CD14-positive monocyte (primary cell): ENCODE measurements at regions not wholly inside any gene's neighbourhood (a gene's known extent, or its start where the extent isn't known, plus 50 kb on each side); places are given as distances from the start of the nearest gene placed in this dataset.

ENCODE experiments used
- DNase-seq, 3 donors: peaks; one replicate each; pipeline ENCODE4 v3.0.0-alpha.2; 2011 to 2022
- H2AFZ ChIP-seq: 2 replicates; pipeline ENCODE4 v1.6.0; 2012; ENCODE audit warnings: mild to moderate bottlenecking, low read depth, low read length, inconsistent platforms; ENCODE audit not compliant: insufficient read depth, poor library complexity, severe bottlenecking
- H3K27ac ChIP-seq, 2 donors: 1 replicate in 1 of 2; 2 replicates in 1 of 2; pipeline ENCODE4 v1.5.1; 2012 to 2013; ENCODE audit warnings: low read length in 2 of 2, control low read depth in 1 of 2, inconsistent platforms in 1 of 2, low read depth in 1 of 2, mild to moderate bottlenecking in 1 of 2
- H3K27me3 ChIP-seq, 2 donors: one replicate each; pipeline versions ENCODE4 v1.6.0 to v1.6.1; 2011 to 2013; ENCODE audit warnings: low read length in 2 of 2; ENCODE audit not compliant: control insufficient read depth in 2 of 2, insufficient read depth in 2 of 2
- H3K36me3 ChIP-seq, 2 donors: replicated peaks in 1 of 2; 1 replicate in 1 of 2; 2 replicates in 1 of 2; pipeline versions ENCODE4 v1.5.1 to v1.6.1; 2012 to 2013; ENCODE audit warnings: low read length in 2 of 2, control low read depth in 1 of 2, inconsistent platforms in 1 of 2, mild to moderate bottlenecking in 1 of 2; ENCODE audit not compliant: insufficient read depth in 2 of 2, control insufficient read depth in 1 of 2
- H3K4me1 ChIP-seq, 2 donors: 1 replicate in 1 of 2; 2 replicates in 1 of 2; pipeline versions ENCODE4 v1.5.1 to v1.6.1; 2012 to 2013; ENCODE audit warnings: low read length in 2 of 2, control low read depth in 1 of 2, inconsistent platforms in 1 of 2, mild to moderate bottlenecking in 1 of 2, moderate library complexity in 1 of 2; ENCODE audit not compliant: insufficient read depth in 2 of 2, control insufficient read depth in 1 of 2
- H3K4me2 ChIP-seq: replicated peaks from 2 replicates; pipeline ENCODE3; 2012; ENCODE audit warnings: low read length, moderate library complexity, mild to moderate bottlenecking; ENCODE audit not compliant: poor library complexity, severe bottlenecking; ENCODE audit errors: extremely low read depth
- H3K4me3 ChIP-seq, 3 experiments: fragments of 200-600 bp in 1 of 3; sonication (generic) in 1 of 3; replicated peaks in 1 of 3; 1 replicate in 2 of 3; 2 replicates in 1 of 3; pipeline ENCODE4 v1.5.1; 2011 to 2013; ENCODE audit warnings: low read length in 3 of 3, mild to moderate bottlenecking in 3 of 3, control low read depth in 2 of 3, low read depth in 2 of 3, inconsistent platforms in 1 of 3, moderate library complexity in 1 of 3
- H3K79me2 ChIP-seq: 2 replicates; pipeline ENCODE4 v1.6.0; 2012; ENCODE audit warnings: mild to moderate bottlenecking, control low read depth, inconsistent platforms, low read length, moderate library complexity; ENCODE audit not compliant: insufficient read depth
- H3K9ac ChIP-seq: 2 replicates; pipeline ENCODE4 v1.6.0; 2017; ENCODE audit warnings: low read length, mild to moderate bottlenecking; ENCODE audit not compliant: insufficient read depth, poor library complexity, severe bottlenecking
- H3K9me3 ChIP-seq, 2 donors: replicated peaks in 1 of 2; 1 replicate in 1 of 2; 2 replicates in 1 of 2; pipeline versions ENCODE4 v1.5.1 to v1.6.1; 2012 to 2013; ENCODE audit warnings: low read length in 2 of 2, control low read depth in 1 of 2; ENCODE audit not compliant: control insufficient read depth in 1 of 2, insufficient read depth in 1 of 2
- H4K20me1 ChIP-seq: 2 replicates; pipeline ENCODE4 v1.6.0; 2012; ENCODE audit warnings: mild to moderate bottlenecking, low read length, control low read depth, moderate library complexity; ENCODE audit not compliant: insufficient read depth
- H3K27ac Mint-ChIP-seq, 7 donors: one replicate each; pipeline ENCODE4 v1.8.0; 2020; ENCODE audit warnings: mild to moderate bottlenecking in 7 of 7, mixed read lengths in 7 of 7, moderate library complexity in 6 of 7, inconsistent platforms in 2 of 7
- H3K27me3 Mint-ChIP-seq, 3 donors: one replicate each; pipeline ENCODE4 v1.8.0; 2021 to 2022; ENCODE audit warnings: low read depth in 3 of 3, mild to moderate bottlenecking in 3 of 3, mixed read lengths in 3 of 3, moderate library complexity in 3 of 3, inconsistent platforms in 1 of 3
- H3K36me3 Mint-ChIP-seq, 2 donors: one replicate each; pipeline ENCODE4 v1.8.0; 2020; ENCODE audit warnings: mixed read lengths in 2 of 2, inconsistent platforms in 1 of 2, mild to moderate bottlenecking in 1 of 2
- H3K4me1 Mint-ChIP-seq: one replicate; pipeline ENCODE4 v1.8.0; 2020; ENCODE audit warnings: mild to moderate bottlenecking, mixed read lengths
- H3K4me3 Mint-ChIP-seq, 2 donors: one replicate each; pipeline ENCODE4 v1.8.0; 2020; ENCODE audit warnings: mild to moderate bottlenecking in 2 of 2, mixed read lengths in 2 of 2, moderate library complexity in 1 of 2
- H3K9me3 Mint-ChIP-seq, 7 donors: one replicate each; pipeline ENCODE4 v1.8.0; 2020 to 2022; ENCODE audit warnings: mixed read lengths in 7 of 7, mild to moderate bottlenecking in 6 of 7, moderate library complexity in 6 of 7, inconsistent platforms in 2 of 7
- WGBS: methylation state at CpG from one replicate; pipeline ENCODE4 v1.1.5; 2013; ENCODE audit warnings: missing lambda C conversion rate; ENCODE audit not compliant: insufficient coverage; 5-methylcytosine and 5-hydroxymethylcytosine counted together
- intact Hi-C, 2 donors: fragments of 100-400 bp; cut with micrococcal nuclease; formaldehyde crosslinking; loops; one replicate each; pipeline versions ENCODE4 v1.15.0 to v1.15.1; 2023
- TF ChIP-seq, protein P1 (sequence below): fragments of 200-600 bp; IDR thresholded peaks from one replicate; pipeline ENCODE4 v1.8.0; 2022; ENCODE audit warnings: antibody characterized with exemption, mild to moderate bottlenecking

DNA sequence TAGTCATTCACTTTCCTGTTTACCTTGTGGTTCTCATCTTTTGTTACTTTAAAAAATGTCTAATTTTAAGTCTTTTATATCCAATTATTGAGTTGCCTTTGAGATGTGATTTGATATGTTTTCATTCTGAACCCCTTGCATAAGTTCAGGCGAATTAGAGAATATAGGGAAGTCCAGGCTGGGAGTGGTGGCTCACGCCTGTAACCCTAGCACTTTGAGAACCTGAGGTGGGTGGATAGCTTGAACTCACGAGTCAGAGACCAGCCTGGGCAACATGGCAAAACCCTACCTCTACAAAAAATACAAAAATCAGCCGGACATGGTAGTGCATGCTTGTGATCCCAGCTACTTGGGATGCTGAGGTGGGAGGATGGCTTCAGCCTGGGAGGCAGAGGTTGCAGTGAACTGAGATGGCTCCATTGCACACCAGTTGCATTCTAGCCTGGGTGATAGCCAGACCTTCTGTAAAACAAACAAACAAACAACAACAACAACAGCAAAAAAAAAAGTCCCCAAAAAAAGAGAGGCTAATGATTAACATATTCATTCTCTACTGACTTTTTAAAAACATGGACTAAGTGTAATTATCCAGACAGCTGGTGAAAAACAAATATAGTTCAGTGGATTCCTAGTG is 451.1 kb upstream of the RGS6 start:
- no peaks in the 10 kb centered on the region for H3K27me3 ChIP-seq
- intact Hi-C loops = no loop called here
- peaks cover 0 to 9% of the 10 kb centered on the region in 2 donors for H3K36me3 ChIP-seq
- no peaks in the 10 kb centered on the region for H3K9me3 ChIP-seq
- no peak overlapping the region for H3K4me2 ChIP-seq
- WGBS = no CpG with 5 or more reads among the region's 4 CpGs
- H3K27ac Mint-ChIP-seq = peak overlapping the region in 5 of 7 donors; percentile 52 to 80 (median 75)
- peaks cover 20 to 36% of the 10 kb centered on the region in 2 donors for H3K36me3 Mint-ChIP-seq
- peaks cover 22 to 36% of the 10 kb centered on the region in 2 donors for H3K4me1 ChIP-seq
- TF ChIP-seq, protein P1, sequence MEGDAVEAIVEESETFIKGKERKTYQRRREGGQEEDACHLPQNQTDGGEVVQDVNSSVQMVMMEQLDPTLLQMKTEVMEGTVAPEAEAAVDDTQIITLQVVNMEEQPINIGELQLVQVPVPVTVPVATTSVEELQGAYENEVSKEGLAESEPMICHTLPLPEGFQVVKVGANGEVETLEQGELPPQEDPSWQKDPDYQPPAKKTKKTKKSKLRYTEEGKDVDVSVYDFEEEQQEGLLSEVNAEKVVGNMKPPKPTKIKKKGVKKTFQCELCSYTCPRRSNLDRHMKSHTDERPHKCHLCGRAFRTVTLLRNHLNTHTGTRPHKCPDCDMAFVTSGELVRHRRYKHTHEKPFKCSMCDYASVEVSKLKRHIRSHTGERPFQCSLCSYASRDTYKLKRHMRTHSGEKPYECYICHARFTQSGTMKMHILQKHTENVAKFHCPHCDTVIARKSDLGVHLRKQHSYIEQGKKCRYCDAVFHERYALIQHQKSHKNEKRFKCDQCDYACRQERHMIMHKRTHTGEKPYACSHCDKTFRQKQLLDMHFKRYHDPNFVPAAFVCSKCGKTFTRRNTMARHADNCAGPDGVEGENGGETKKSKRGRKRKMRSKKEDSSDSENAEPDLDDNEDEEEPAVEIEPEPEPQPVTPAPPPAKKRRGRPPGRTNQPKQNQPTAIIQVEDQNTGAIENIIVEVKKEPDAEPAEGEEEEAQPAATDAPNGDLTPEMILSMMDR = no peak
- H3K9me3 Mint-ChIP-seq = no peaks in the 10 kb centered on the region
- no peaks in the 10 kb centered on the region for H3K27me3 Mint-ChIP-seq
- no peak overlapping the region for H3K9ac ChIP-seq
- peaks cover 4% of the 10 kb centered on the region for H3K79me2 ChIP-seq
- no peak overlapping the region for H3K4me3 ChIP-seq
- H3K4me3 Mint-ChIP-seq = no peak overlapping the region
- peaks cover 33% of the 10 kb centered on the region for H3K4me1 Mint-ChIP-seq
- peaks cover 10% of the 10 kb centered on the region for H4K20me1 ChIP-seq
- H3K27ac ChIP-seq = peak overlapping the region in 1 of 2 donors; percentile 9
- peak; percentile 25 to 43 (median 25) for DNase-seq
- no peak overlapping the region for H2AFZ ChIP-seq

DNA sequence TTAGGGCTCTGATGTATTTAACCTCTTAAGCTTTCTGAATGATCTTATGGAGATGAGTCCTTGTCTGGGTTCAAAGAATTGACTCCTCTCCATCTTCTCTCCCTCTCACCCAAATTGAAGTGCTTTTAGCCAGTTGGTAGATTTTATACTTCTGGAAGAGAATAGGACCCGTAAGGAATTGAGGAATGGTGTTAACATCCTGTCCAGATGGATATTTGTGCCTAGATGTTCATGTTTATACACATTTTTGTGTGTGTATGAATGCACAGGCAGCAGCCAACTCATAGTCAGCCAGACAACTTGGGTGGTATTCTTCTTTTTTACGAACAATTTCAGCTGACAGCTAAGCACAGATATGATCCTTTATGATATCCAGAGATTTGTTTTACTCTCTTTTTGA is 449.6 kb upstream of the RGS6 start:
- no peak overlapping the region for H2AFZ ChIP-seq
- peaks cover 24% of the 10 kb centered on the region for H4K20me1 ChIP-seq
- H3K9me3 Mint-ChIP-seq = no peaks in the 10 kb centered on the region
- no CpG with 5 or more reads among the region's 2 CpGs for WGBS
- peaks cover 4% of the 10 kb centered on the region for H3K79me2 ChIP-seq
- H3K27ac Mint-ChIP-seq = no peak overlapping the region
- H3K27me3 ChIP-seq = no peaks in the 10 kb centered on the region
- no peak for DNase-seq
- H3K27ac ChIP-seq = no peak overlapping the region
- H3K4me1 ChIP-seq = peaks cover 22 to 36% of the 10 kb centered on the region in 2 donors
- H3K9ac ChIP-seq = no peak overlapping the region
- H3K4me1 Mint-ChIP-seq = peaks cover 40% of the 10 kb centered on the region
- H3K4me3 ChIP-seq = no peak overlapping the region
- peaks cover 0 to 11% of the 10 kb centered on the region in 2 donors for H3K36me3 ChIP-seq
- no peaks in the 10 kb centered on the region for H3K27me3 Mint-ChIP-seq
- no peaks in the 10 kb centered on the region for H3K9me3 ChIP-seq
- intact Hi-C loops = no loop called here
- no peak overlapping the region for H3K4me3 Mint-ChIP-seq
- H3K36me3 Mint-ChIP-seq = peaks cover 18 to 40% of the 10 kb centered on the region in 2 donors
- H3K4me2 ChIP-seq = no peak overlapping the region
- TF ChIP-seq, protein P1 = no peak
